GM19240 (cell line): ENCODE measurements at regions not wholly inside any gene's neighbourhood (a gene's known extent, or its start where the extent isn't known, plus 50 kb on each side); places are given as distances from the start of the nearest gene placed in this dataset.
"Not testable (repeated sequence)": the region's sequence is repeated elsewhere in the genome, so short reads cannot be mapped to it uniquely, and the experiment has no call there.

Experiments used
- DNase-seq: peaks from one replicate; pipeline ENCODE4 v3.0.0; 2011; ENCODE audit warnings: low spot score; ENCODE audit not compliant: insufficient read length

DNA sequence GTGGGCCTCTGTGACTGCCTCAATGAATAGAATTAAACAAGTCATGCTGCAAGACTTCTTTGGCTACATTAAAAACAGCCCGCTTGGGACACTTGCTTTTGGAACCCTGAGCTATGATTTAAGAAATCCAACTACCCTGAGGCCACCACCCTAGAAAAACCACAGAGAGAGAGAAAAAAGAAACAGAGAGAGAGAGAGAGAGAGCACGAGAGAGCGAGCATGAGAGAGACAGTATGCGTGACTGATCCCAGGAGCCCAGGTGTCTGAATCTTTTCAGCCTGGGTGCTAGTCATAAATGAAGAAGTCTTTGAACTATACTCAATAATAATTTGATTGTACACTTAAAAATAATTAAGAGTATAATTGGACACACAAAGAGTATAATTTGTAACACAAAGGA is 123.1 kb upstream of the FREM1 start:
- DNase-seq: no peak

DNA sequence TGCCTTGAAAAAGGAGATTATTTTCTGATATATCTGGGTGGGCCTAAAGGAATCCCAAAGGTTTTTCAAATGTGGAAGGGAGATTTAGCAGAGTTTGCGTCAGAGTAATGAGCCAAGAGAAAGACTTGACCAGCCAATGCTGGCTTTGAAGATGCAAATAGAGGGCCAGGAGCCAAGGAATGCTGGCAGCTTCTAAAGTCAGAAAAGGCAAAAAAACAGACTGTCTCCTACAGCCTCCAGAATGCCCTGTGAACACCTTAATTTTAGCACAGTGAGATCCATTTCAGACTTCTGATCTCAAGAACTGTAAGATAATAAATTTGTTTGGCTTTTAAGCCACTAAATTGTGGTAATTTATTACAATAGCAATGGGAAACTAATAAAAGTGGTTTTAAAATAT is 122.6 kb upstream of the FREM1 start:
- DNase-seq: no peak

DNA sequence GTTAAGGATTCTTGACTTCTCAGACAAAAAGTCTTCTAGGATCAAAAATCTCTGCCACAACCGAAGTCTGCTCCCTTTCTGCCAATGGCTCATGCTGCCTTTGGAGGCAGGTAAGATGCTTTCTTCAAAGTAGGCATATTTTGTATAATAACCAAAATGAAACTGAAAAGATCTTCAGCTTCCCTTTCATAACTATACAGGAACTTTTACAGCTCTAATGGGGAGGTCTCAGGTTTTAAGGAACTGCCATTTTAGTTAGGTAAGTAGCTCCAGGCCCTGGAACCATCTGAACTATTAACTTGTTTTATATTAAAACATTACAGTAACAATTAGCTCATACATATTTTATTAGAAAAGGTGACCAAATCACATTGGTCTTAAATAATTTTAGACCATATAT is 110.9 kb upstream of the FREM1 start:
- DNase-seq: no peak

DNA sequence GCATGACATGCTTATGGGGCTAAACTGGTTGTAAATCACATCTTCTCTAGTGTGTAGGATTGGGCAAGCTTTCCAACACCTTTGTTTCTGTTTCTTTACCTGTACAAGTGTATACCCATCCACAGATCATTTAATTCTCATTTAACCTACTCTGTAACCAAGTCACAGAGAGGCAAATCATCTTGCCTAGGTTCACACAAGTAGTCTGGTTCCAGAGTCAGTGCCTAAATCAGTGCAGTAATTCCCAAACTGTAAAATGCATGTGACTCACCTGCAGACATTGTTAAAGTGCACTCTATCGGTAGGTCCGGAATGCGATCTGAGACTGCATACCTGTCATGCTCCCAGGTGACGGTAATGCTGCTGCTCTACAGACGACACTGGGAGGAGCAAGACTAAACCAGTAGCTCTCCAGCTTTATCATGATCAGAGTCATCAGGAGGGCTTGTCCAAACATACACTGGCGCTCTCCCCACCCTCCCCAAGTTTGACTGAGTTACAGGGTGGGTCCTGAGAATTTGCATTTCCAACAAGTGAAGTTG is 107.9 kb upstream of the FREM1 start:
- no peak for DNase-seq

DNA sequence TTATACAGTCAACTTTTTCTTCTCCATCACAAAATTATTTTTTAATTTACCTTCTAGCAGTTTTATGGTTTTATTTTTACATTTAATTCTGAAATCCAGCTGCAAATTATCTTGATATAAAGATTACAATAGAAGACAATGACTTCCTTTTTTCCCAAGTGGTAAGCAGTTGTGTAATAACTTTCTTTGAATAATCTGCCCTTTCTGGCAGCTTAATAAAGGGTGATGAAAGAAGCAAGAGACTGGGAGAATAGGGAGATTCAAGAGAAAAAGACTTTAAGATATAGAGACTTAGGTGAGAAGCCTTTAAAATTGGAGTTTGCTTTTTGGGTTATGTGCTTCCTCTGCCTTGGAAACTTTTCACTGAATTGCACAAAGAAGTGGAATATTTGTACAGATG is 100.4 kb upstream of the FREM1 start:
- no peak for DNase-seq

DNA sequence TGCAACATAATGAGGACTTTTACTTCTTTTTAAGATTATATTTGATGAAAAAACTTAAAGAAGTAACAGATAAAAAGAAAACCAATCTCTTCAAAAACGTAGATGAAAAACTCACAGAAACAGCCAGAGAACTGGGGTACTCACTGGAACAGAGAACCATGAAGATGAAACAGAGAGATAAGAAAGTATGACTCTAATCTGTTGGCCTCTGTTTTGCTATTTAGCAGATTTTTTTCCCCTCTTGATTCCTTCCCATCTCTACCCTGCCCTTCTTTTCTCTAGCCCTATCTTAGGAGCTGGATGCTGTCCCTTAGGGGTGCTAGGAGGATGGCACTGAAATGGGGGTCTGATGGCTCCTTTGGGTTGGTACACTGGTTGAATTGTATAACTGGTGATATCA is 97.5 kb upstream of the FREM1 start:
- DNase-seq: no peak

DNA sequence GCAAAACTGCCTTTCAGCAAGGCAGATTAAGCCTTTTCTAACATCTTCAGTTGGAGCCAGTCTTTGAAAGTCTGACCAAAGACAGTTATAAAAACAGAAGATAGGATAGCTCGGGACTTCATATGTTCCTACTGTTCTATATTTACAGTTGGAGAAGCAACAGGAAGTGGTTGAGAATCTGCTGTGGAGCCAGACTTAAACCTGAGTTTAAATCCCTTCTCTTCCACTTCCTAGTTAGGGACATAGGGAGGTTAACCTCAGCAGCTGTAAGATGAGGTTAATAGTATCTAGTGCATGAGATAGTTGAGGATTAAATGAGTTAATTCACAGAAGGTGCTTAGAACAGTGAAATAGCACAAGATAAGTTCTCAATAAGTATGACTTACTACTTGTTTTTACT is 84.5 kb upstream of the FREM1 start:
- no peak for DNase-seq

DNA sequence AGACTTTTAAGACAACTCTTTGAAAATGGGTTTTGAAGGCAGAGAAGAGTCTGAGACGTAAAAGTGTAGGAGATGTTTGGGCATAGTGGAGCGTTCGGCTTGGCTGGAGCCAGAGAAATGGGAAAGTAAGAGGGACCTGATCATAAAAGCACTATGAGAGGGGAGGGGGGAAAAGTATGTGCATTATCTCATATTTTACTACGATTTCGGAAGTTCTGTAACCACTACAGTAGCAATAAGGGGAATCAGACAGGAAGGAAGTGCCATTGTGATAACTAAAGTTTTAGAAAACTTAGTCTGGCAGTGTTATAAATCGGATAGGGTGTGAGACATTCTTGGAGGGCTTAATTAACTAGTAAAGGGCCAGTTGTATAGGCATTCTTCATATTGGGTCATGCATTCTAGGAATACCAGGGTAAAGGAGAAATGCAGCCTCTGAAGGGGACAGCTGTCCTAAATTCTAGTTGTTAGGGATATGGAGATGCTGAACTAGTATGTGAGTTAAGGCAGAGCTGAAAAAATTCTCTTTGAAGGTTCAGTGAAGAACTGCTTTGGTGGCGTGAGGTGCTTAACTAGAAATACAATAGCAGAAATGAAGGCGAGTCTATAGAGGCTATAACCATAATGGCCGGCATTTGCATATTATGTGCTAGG is 83.8 kb upstream of the FREM1 start:
- DNase-seq: no peak

DNA sequence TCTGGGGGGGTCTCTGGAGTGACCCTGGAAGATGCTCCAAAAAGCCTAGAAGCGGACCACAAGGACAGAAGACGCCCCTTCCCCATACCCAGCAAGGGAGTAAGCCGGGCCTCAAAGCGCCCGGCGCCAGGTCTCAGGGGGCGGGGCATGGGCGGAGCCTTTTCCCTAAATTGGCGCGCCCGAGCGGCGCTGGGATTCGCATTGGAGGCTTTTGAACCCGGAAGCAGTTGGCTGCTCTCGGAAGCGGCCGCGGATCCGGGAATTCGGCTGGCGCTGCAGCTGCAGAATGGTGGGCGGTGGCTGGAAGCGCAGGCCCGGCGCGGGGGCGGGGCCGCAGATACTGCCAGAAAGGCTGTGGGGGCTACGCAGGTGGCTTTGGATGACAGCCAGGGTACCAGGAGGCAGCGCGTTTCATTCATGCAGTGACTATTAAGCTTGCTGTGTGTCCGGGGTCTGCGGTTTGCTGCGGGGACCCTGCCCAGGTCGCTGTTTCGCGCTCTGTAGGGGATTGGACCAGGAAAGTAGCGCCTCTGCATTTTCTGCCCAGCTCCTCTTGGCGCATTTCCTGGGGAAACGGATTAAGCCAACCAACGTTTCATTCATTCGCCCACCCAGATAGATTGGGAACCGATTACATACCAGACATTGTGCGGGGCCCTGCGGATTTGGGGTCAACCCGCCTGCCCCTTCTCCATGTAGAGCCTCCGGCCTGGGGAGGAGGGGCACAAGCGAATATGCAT is 83.0 kb upstream of the FREM1 start:
- DNase-seq: no peak

DNA sequence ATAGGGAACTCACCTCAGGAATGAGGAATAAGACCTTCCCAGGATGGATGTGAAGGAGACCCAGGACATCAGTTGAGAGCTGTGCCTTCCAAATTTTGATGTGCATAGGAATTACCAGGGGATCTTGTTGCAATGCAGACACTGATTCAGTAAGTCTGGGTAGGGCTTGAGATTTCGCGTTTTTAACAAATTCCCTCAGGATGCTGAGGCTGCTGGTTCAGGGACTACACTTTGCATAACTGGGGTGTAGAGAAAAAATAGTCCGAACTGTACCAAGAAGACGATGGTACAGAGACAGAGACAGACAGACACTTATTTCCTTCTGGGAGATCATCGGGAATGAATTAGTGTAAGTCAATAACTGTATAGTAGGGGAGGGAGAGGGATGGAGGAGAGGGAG is 82.3 kb upstream of the FREM1 start:
- DNase-seq: no peak

DNA sequence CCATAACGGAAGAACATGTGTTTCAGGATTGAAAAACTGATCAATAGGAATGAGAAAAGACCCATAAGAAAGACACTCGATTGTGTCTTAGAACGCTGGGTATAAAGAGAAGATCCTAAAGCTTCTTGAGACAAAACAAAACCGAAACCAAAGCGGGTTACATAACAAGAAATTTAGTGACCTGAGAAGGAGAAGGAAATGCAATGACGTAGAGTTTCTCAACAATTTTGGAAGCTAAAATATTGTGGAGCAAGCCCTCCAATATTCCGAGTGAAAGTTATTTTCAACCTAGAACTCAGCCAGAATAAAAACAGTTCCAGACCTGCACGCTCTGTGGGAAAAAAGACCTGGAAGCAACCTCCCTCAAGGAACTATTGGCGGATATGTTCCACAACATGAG is 81.9 kb upstream of the FREM1 start:
- no peak for DNase-seq

DNA sequence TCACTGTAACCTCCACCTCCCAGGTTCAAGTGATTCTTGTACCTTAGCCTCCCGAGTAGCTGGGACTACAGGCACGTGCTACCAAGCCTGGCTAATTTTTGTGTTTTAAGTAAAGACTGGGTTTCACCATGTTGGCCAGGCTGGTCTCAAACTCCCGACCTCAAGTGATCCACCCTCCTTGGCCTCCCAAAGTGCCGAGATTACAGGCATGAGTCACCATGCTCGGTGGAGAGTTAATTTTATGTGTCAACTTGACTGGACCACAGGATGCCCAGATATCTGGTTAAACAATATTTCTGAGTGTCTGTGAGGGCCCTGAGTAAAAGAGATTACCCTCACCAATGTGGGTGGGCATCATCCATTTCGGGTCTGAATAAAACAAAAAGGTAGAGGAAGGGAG is 80.4 kb upstream of the FREM1 start:
- not testable (repeated sequence) for DNase-seq

DNA sequence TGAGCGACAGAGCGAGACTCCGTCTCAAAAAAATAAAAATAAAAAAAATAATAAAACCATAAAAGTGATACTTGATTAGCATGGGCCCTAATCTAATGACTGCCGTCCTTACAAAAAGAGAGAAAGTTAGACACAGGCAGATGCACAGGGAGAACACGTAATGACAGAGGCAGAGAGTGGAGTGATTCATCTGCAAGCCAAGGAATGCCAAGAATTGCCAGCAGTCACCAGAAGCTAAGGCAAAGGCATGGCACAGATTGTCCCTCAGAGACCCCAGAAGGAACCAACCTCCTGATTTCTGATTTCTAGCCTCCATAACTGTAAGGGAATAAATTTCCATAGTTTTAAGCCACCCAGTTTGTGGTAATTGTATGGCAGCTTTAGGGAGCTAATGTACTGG is 79.6 kb upstream of the FREM1 start:
- no peak for DNase-seq

DNA sequence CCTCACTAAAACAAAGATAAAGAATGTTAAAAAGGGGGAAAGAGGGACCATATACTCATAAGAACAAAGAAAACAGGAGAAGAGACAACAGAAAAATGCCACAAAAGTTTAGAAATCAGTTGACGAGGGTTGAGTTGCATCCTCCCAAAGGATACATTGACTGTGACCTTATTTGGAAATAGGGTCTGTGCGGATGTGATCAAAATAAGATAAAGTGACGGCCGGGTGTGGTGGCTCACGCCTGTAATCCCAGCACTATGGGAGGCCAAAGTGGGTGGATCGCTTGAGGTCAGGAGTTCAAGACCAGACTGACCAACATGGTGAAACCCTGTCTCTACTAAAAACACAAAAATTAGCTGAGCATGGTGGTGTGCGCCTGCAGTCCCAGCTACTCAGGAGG is 79.1 kb upstream of the FREM1 start:
- not testable (repeated sequence) for DNase-seq

DNA sequence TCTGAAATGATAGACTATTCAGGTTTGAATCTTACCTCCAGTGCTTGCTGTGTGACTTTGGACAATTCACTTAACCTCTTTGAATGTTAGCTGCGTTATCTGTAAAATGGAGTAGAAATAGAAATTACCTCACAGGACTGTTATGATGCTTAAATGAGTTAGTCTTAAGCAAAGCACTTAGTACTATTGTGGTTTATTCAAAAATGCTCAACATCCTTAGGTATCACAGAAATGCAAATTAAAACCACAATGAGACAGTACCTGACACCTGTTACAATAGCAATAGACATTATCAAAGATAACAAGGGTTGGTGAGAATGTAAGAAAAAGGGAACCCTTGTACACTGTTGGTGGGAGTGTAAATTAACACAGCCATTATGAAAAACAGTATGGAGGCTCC is 77.6 kb upstream of the FREM1 start:
- no peak for DNase-seq

DNA sequence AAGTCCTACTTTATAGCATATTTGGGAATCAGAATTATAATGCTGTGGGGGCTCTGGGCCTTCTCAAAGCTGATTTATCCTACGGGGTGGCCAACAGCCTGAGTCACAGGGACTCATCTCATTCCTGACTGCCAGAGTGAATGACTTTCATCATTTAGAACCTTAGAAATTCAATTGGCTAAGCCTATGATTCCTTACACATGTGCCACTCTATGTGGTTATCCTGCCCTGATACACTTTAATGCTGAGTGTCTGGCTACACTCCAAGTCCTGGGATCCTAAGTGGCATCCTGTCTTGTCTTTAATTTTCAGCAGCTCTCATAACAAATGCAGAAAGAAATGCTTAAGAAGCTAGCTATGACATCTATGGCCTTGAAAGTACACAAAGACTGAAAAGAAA is 75.2 kb upstream of the FREM1 start:
- no peak for DNase-seq

DNA sequence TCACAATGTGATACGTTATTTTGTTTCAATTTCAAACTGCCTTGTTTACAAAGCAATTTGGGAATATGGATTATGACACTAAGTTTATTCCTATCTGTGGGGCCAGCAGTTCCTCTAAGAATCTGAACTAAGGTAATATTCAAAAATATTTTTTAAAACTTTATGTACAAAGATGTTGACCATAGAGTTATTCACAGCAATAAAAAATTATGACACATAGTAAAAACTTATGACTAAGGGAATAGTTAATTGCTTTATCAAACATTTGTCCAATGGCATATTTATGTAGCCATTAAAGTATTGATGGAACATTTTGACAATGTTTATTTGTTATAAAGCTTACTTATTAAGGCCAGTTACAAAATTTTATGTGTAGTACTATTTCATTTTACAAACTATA is 73.4 kb upstream of the FREM1 start:
- DNase-seq: no peak

DNA sequence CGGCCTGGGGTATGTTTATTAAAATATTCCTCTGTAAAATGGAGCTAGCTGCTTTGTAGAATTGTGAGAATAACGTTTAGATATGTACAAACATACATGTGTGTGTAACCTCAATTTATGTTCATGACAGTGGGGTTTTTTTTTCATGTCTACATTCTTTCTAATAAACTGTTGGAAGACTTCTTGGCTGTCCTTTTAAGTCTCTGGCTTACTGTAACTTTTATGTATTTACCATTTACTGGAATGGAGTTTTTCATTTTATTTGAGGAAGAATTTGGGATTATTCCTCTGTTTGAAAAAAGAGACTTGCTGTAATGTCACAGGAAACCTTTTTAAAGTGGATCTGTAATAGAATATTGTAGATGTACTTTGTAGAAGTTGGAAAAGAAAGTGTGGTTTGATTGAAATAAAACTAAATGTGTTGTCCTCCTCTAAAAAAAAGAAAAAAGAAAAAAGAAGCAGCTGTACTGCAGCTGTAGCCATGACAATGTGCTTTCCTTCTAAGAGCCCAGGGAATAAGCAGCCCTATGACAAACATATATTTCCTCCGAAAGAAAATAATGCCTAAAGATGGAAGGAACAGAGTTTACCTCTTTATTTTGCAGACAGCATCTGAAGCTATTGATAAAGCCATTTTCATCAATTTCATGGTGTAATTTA is 71.2 kb upstream of the FREM1 start:
- no peak for DNase-seq

DNA sequence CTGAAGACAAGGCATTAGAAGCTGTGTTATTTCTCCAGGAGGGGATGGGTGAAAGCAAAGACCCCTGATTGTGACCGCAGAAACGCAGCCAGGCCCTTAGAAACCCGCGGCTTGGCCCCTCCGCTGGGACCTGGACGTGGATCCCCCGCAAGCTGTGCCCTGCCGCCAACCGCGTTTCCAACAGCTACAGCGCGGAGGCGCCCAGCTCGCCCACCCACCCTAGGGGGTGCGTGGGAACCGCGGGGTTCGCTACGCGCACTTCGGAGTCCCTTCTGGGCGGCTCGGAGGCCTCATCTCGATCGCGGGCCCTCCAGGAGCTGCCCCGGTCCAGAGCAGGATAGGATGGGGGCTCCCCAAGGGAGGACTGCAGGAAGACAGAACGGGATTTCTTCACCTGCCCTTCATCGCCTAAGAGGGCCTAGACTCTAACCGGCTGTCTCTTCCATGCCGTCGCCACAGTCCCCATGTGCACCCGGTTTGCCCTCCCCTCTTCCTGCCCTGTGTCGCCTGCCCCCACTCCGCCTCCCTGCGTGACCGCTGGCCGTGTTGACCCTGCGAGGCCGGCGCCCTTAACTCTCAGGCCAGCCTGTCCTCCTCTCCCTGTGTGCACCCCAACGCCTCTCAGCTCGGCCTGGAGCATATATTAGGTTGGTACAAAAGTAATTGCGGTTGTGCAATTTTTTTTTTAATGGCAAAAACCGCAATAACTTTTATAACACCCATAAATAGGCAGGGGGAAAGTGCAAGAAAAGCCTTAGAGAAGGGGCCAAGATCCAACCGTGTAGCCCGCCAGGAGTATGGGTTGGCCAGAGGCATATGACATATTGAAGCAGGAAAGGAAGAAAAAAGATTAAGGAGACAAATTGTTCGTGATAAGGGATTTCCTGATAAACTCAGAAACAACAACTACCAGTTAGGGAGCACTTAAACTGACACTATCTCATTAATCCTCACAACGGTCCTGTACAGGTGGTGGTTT is 68.1 kb upstream of the FREM1 start:
- DNase-seq: no peak

DNA sequence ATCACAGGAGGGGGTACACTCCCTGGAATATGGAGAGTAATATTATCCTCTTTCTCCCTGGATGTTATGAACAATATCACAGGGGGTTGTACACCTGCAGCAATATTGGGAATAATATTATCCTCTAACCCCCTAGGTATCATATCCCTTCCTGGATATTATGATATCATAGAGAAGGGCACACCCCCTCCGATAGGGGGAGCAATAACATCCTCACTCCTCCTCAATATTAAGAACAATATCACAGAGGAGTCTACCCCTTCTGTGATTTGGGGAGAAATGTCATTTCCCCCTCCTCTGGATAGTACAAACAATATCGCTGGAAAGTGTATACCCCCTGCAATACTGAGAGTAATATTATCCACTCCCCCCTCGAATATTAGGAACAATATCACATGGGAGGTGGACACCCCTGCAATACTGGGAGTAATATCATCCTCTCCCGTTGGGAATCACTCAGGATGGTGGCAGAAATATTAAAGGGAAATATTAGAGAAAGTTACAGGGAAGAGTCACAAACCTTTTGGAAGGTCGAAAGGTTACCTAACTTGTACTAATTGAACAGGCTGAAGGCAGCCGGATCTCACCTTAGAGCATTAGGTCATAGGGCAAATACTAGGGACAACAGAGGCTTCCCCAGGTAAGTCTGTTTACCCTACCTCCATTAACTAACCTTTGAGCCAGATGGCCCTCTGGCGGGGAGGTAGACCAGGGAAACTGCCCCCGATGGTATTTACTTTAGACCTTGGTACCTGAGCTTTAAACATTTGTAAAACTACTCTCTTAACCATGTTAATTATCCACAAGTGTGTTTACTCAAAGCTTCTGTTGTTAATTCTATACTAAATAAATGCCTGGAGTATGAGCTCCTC is 57.5 kb upstream of the FREM1 start:
- DNase-seq: no peak
